Stimulated activated CD4-positive, alpha-beta T cell treated with anti-CD3 and anti-CD28 coated beads, TNF-alpha, amount 100 ng/mL, for 48 hours (primary cell): ENCODE measurements at regions not wholly inside any gene's neighbourhood (a gene's known extent, or its start where the extent isn't known, plus 50 kb on each side); places are given as distances from the start of the nearest gene placed in this dataset.

ENCODE experiments used
- DNase-seq, 3 donors: peaks; one replicate each; pipeline ENCODE4 v3.0.0-alpha.2; 2020; ENCODE audit warnings: low read depth in 3 of 3

DNA sequence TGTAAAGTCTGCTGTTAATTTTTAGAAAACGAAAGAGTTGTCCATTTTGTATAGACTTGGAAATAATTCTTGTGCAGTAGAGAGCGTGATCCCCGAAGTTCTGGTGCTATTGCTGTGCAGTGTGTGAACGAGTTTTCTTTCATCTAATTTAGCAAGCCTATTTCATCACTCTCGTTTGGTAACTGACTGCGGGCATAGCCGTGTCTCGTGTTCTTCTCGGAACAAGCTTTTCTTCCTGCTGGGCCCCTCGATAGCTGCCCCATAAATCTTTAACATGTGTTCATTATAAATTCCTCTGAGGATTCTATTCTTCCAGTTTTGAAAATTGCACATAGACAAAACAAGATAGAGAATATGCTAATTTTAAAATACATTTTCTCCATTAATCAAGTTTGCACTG, 622.0 kb upstream of the PFKP start:
- DNase-seq, result no peak

DNA sequence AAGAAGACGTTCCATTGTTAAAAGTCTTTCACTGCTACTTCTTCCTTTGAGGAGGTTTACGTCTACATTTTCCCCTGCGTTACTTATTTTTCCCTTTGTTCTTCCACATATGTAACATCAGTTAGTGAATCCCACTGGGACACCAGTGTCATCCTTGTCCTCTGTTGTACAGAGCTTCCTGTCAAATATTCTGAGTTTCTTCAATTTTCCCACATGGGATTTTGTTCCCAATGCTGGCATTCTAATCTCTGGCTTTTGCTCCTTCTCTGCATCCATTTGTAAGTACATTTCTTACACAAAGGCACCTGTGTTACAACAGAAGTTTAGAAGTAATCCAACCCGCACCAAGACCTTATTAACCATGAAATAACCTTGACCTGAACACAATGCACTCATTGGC, 627.4 kb upstream of the PFKP start:
- DNase-seq, result no peak

DNA sequence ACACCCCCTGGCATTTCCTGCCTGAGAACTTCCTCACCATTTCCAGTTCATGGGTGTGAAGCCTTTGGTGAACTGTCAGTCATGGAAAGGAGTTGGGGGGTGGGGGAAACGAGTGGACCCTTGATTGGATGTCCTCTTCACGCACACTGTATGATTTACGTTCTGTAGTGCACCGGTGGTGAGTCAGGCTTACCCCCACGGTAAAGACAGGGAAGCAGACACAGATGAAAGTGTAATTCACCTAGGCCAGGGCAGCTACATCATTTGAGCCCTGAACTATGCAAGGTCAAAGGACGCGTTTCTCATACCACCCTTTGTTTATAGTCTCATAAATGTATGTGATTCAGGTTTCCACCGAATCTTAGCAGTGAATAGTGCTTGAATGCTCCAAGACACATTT, 628.3 kb upstream of the PFKP start:
- no peak for DNase-seq

DNA sequence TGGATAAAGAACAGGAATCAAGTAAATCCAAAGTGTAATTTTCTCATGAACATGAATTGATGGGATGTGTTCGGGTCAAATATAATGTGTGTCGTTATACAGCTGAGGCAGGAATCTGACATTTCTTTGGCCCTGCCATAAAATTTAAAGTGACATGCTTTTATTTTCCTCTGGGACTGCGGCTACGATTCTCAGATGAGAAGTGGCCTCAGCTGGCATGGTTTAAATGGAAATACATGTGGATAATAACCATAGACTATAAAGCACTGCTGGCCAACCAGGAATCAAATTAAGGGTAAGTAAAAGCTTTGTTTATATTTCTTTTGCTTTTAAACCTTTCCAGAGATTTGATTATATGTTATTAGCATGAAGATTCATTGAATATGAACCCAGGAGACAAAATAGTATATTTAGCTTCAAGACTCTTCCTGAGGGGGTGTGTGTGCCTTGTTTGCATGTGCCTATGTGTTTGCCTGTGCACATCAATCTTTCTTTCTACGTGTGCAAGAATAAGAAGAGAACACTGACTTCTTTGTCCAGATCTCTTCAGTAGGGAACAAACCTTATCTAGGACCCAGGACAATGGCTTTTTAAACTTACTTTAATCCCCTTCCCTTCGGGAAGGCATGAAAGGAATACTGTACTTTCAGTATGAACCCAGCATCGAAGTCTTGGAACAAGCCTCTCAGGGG, 629.0 kb upstream of the PFKP start:
- no peak for DNase-seq

DNA sequence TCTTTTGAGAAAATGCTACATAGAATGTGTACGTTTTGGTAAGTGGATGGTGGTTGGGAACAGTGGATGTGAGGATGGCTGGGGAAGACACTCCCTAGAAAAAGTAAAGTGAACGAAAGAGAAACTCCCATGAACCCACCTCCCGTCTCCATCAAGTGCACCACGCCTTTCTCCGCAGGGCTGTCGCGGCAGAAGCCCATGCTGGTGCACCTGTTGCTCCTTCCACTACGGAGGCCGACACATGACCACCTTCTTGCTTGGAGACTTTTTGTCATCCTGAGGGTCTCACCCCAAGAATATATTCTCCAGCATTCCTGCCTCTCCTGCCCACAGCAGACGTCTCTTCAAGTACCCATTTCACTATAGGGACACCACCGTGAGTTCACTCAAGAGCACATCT, 630.4 kb upstream of the PFKP start:
- no peak for DNase-seq

- DNase-seq, result no peak
Measured at GRCh38 chr10:2431961-2432360, 635.4 kb upstream of the PFKP start.

DNA sequence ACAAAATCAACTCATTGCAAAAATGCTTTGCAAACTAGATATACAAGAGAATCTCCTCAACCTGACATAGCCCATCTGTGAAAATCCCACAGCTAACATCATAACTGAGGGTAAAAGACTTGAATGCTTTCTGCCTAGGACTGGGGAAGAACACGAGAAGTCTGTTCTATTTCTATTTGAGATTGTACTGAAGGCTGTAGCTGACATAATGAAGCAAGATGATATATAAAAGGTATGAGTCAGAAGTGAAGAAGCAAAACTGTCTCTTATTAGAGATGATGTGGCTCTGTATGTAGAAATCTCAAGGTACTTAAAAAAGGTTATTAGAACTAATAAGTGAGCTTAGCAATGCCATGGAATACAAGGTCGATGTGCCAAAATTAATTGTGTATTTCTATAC, 639.9 kb upstream of the PFKP start:
- DNase-seq, result no peak

- DNase-seq, result no peak
Measured at GRCh38 chr10:2425320-2425719, 642.0 kb upstream of the PFKP start.

GRCh38 chr10:2414562-2414961, 652.8 kb upstream of the PFKP start:
- DNase-seq, result no peak

GRCh38 chr10:2414039-2414438, 653.3 kb upstream of the PFKP start:
- no peak for DNase-seq

- DNase-seq, result no peak
Measured at GRCh38 chr10:2410049-2410448, 657.3 kb upstream of the PFKP start.

GRCh38 chr10:2401459-2401858, 664.1 kb upstream of the ADARB2 start:
- no peak for DNase-seq

DNA sequence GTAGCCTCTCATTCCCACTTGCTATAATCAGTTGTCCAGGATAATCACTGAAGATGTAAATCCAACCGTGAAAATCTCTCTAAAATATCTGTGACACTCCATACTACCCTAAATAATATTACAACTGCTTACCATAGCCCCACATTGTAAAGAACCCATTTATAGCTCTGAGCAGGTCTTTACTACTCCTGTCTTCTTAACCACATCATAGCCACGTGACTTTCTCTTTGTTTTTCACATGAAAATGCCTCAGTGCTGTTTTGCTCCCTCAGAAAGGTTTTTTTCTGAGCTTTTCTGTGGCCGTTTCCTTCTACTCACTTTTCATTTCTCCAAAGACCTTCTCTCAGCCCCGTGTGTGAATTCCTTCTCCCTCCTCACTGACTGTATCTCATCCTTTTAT, 662.2 kb upstream of the ADARB2 start:
- no peak for DNase-seq

DNA sequence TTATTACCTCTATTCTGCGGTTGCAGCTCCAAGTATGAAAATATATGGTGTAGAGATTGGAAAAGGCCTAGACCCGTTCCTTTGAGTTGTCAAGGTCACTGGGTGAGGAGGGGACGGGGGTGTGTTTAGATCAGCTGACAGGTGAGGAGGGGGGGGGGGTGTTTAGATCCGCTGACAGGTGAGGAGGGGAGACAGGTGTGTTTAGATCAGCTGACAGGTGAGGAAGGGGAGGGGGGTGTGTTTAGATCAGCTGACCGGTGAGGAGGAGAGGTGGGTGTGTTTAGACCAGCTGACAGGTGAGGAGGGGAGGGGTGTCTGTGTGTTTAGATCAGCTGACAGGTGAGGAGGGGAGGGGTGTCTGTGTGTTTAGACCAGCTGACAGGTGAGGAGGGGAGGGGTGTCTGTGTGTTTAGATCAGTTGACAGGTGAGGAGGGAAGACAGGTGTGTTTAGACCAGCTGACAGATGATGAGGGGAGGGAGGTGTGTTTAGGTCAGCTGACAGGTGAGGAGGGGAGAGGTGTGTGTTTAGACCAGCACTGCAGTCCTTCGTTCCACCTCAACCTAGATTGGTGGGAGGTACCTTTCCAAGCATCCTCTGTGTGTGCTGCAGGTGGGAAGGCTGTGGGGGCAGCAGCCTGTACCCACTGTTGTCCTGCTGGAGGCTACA, 655.0 kb upstream of the ADARB2 start:
- DNase-seq, result no peak

GRCh38 chr10:2387672-2388071, 650.3 kb upstream of the ADARB2 start:
- DNase-seq, result no peak

DNA sequence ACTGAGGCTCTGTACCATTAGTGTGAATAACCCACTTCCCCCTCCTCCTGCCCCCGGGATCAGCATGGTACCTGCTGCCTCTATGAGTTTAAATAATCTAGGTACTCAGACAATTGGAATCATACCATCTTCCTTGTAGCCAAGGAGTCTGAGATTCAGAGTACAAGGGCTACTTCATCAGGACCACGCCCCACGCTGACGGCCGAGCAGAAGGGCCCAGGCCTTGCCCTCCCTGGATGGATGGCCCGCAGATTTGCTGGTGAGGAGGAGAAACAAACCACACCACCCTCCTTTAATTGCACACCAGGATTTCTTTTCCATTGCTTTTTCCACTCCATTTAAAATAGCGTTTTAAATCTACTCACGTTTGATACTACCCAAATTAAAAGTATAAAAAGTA, 649.9 kb upstream of the ADARB2 start:
- no peak for DNase-seq

- DNase-seq, result no peak
Measured at GRCh38 chr10:2380218-2380617, 642.9 kb upstream of the ADARB2 start.

GRCh38 chr10:2367083-2367482, 629.8 kb upstream of the ADARB2 start:
- DNase-seq, result no peak

DNA sequence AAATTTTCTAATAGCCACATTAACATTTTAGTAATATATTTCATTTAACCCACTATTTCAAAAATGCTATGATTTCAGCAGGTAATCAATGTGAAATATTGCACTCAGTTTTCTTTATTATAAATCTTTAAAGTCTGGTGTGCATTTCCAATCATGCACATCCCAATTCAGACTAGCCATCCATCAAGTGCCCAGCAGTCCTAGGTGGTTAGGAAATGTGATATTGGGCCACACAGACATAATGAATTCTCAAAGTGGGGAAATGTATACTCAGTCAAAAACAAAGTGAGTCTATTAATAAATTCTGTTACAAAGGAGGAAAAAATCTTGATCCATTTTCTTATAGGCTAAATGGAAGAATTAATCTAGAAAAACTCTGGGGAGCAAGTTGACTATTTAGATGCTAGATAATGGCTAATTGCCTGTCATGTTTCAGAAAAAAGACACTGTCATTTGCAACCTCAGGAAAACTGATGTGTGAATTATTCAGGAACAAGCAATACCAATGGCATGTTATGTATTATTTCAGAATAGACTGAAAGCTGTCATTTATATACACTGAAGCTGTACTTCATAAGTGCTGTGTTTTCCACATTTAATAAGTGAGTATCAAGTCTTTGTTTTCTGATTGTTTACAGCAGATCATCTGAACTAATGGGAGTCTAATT, 629.1 kb upstream of the ADARB2 start:
- DNase-seq, result no peak

DNA sequence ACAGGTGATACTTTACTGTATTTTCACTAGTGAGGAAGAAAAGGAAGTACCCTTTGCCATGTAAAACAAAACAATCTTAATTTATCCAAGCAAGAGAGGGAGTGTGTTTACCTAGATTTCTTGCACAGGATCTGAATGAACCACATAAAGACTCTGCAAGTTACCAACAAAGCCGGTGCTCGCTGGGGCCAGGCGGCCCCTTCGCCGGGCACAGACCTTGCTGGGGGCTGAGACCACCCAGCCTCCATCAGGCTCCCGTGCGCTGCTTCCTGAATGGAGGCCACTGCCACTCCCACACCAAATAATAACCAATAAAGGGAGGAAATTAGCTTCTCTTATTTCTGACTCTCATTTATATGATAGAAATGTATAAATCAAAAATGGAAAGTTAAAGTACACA, 625.0 kb upstream of the ADARB2 start:
- no peak for DNase-seq

DNA sequence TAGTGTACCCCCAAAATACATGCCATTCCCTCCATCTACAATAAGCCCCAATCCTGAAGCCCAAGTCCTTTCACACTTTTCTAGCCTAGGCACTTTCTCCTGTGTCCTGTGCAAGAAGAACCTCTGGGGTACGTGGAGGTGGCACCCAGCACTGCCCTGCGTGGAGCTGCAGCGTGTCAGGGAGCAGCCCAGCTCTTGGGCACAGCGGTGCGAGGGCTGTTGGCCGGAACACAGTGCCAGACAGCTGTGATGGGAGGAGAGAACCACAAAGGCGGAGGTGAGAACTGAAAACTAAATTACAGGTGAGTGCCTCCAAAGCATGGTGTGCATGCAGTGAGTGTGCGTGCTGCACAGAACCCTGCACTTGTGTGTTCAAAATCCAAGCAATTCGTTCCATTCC, 621.3 kb upstream of the ADARB2 start:
- no peak for DNase-seq

GRCh38 chr10:2356670-2357069, 619.3 kb upstream of the ADARB2 start:
- no peak for DNase-seq

- DNase-seq, result no peak
Measured at GRCh38 chr10:2351566-2351965, 614.2 kb upstream of the ADARB2 start.
